ENCODE measurements at regions not wholly inside any gene's neighbourhood (a gene's known extent, or its start where the extent isn't known, plus 50 kb on each side); places are given as distances from the start of the nearest gene placed in this dataset.
"Not testable (repeated sequence)": the region's sequence is repeated elsewhere in the genome, so short reads cannot be mapped to it uniquely, and the experiment has no call there.

DNA sequence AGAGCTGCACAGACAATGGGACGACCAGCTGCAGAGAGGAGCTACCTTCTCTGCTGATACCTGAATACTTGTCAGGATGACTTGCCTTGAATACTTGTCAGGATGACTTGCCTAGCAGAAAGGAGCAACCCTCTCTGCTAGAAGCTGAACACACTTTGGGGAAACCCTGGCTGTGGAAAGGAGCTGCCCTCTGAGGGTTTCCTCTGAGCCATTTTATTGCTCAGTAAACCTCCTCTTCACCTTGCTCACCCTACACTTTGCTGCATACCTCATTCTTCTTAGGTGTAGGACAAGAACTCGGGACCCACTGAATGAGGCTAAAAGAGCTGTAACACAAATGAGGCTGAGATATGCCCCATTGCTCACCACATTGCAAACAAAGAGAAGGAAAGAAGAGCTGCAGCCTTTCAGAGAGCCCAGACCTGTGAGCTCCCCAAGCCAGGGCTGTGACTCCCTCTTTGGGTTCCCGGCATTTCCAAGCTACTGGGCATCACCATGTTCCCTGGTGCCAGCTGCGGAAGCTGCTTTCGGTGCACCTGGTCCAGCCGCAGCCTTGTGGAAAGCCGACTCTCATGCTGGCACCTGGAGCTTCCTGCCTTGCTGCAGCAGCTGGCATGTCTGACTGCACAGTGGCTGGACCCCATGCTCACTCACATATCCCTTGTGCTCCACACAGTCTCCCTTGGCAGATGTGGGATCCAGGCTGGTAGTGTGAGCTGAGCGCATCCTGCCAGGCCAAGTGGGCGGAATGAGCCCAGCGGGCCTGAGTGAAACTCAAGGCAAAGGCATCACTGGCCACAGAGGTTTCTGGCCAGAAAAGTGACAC, 106.7 kb upstream of the AHI1 start:
- Histone ChIP-seq H3K4me1 (no peaks in the 10 kb centered on the region), H3K4me3 (no peak overlapping the region), H3K9me3 (no peaks in the 10 kb centered on the region), H3K27ac (no peak overlapping the region), H3K36me3 (no peaks in the 10 kb centered on the region), H3K27me3 (no peaks in the 10 kb centered on the region)
- WGBS, 5 donors, result 90 to 96% (median 95%) methylated on average over 9 to 10 of the region's 10 CpGs
- no peak for DNase-seq
- no peak for TF ChIP-seq POLR2A (IDR thresholded peaks at IDR 0.05)
- TF ChIP-seq POLR2AphosphoS5 (IDR thresholded peaks at IDR 0.05), result no peak
- no peak for TF ChIP-seq CTCF (IDR thresholded peaks at IDR 0.05)
- TF ChIP-seq EP300 (IDR thresholded peaks at IDR 0.05), result no peak
- intact Hi-C loops (cut with DNase I; ENCODE audit: low total_unique reads), result no loop called here

DNA sequence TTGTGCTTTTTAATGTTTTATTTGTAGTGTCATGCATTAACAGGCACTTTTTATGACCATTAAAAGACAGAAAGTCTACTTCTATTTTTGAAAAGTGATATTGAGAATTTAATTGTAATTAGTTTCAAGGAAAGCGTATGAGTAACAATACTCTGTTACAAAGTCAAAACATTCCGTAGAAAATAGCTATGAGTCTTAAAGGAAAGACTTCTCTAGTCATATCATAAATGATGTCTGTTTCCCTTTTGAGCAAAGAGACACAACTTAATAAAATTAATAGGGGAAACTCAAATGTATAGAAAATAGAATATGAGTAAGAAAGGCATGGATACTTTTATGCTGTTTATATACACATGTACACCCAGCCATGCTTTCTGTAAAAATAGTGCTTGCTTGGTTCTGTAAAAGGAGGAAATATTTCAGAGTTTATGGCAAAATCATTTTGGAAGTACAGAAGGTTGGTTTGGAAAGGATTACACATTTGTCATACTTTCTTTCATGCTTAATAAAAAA, 107.8 kb upstream of the AHI1 start:
- 47 to 94% (median 83%) methylated on average over 2 of the region's 2 CpGs for WGBS, 5 donors
- intact Hi-C loops (cut with DNase I; ENCODE audit: low total_unique reads), result no loop called here
- TF ChIP-seq CTCF (IDR thresholded peaks at IDR 0.05) (no peak), POLR2A (IDR thresholded peaks at IDR 0.05) (no peak), EP300 (IDR thresholded peaks at IDR 0.05) (no peak), POLR2AphosphoS5 (IDR thresholded peaks at IDR 0.05) (no peak)
- H3K27ac ChIP-seq, result no peak overlapping the region
- no peaks in the 10 kb centered on the region for H3K4me1 ChIP-seq
- H3K4me3 ChIP-seq, result no peak overlapping the region
- H3K36me3 ChIP-seq, result no peaks in the 10 kb centered on the region
- no peaks in the 10 kb centered on the region for H3K27me3 ChIP-seq
- no peaks in the 10 kb centered on the region for H3K9me3 ChIP-seq
- DNase-seq, result no peak

DNA sequence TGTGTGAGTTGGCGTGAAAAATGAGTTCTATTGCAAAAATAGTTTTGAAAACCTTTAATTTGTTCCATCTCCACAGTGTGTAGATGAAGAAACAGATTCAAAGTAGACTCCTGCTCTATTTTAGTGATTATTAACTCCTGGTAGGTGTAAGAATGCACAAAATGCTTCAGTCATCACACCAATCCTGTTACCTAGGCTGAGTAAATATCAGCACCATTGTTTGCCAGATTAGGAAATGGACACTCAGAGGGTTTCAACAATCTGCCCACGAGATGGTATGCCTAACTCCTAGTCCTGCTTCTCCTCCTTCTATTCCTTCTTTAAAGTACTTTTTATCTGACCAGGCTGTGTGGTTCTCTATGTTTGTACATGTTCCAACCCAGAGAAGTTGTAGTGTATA, 108.9 kb upstream of the AHI1 start:
- no peaks in the 10 kb centered on the region for H3K36me3 ChIP-seq

DNA sequence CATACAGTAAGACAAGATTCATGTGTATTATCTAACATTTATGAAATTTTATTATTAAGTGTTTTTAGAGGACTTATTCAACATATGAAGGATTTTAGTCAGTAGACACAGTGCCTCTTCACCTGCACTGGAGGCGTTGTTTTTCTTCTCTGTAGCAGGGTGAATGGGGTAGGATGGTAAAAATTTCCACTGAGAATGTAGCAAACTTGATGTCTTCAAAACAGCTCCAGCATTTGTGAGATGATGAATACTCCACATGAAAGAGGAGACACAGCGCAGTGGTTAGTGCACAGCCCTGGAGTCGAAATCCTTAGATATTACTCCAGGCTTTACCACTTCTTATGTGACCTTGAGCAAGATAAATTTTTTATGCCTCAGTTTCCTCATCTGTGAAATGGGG, 110.5 kb upstream of the AHI1 start:
- WGBS, 5 donors, result 90 to 95% (median 91%) methylated on average over 3 of the region's 3 CpGs
- intact Hi-C loops (cut with DNase I; ENCODE audit: low total_unique reads), result no loop called here
- H3K27me3 ChIP-seq, result no peaks in the 10 kb centered on the region
- no peak for TF ChIP-seq POLR2AphosphoS5 (IDR thresholded peaks at IDR 0.05)
- TF ChIP-seq EP300 (IDR thresholded peaks at IDR 0.05), result no peak
- no peak for TF ChIP-seq POLR2A (IDR thresholded peaks at IDR 0.05)
- H3K27ac ChIP-seq, result no peak overlapping the region
- H3K4me3 ChIP-seq, result no peak overlapping the region
- no peak for DNase-seq
- H3K9me3 ChIP-seq, result no peaks in the 10 kb centered on the region
- H3K36me3 ChIP-seq, result no peaks in the 10 kb centered on the region
- H3K4me1 ChIP-seq, result no peaks in the 10 kb centered on the region

More for the DNA sequence above, 108.9 kb upstream of the AHI1 start:
- Histone ChIP-seq H3K27ac (no peak overlapping the region), H3K27me3 (no peaks in the 10 kb centered on the region), H3K4me3 (no peak overlapping the region), H3K9me3 (no peaks in the 10 kb centered on the region), H3K4me1 (no peaks in the 10 kb centered on the region)
- intact Hi-C loops (cut with DNase I; ENCODE audit: low total_unique reads), result no loop called here
- WGBS, 5 donors, result 52 to 71% (median 54%) methylated on average over 2 of the region's 2 CpGs
- no peak for DNase-seq
- no peak for TF ChIP-seq POLR2AphosphoS5 (IDR thresholded peaks at IDR 0.05)
- no peak for TF ChIP-seq EP300 (IDR thresholded peaks at IDR 0.05)
- TF ChIP-seq POLR2A (IDR thresholded peaks at IDR 0.05), result no peak
- no peak for TF ChIP-seq CTCF (IDR thresholded peaks at IDR 0.05)

DNA sequence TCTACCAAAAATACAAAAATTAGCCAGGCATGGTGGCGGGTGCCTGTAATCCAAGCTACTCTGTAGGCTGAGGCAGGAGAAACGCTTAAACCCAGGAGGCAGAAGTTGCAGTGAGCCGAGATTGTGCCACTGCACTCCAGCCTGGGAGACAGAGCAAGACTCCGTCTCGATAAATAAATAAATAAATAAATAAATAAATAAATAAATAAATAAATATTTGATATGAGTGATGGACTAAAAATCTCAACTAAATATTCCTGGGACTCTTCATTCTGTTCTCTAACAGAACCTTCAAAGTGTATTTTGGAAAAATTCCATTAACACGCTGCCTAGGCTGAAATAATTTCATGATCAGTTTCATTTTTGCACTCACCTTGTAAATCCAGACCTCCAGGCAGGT, 112.7 kb upstream of the AHI1 start:
- H3K27ac ChIP-seq; H3K4me1 ChIP-seq; H3K27me3 ChIP-seq; DNase-seq; H3K9me3 ChIP-seq; H3K36me3 ChIP-seq; intact Hi-C loops (cut with DNase I; ENCODE audit: low total_unique reads); H3K4me3 ChIP-seq: not testable (repeated sequence)
- WGBS, 5 donors, result 88 to 90% (median 89%) methylated on average over 6 of the region's 6 CpGs
